HG02588 (cell line): ENCODE measurements at regions not wholly inside any gene's neighbourhood (a gene's known extent, or its start where the extent isn't known, plus 50 kb on each side); places are given as distances from the start of the nearest gene placed in this dataset.

ENCODE experiments used
- ATAC-seq: cut with Tn5 transposase; IDR thresholded peaks from one replicate; pipeline ENCODE4 v1.9.1; 2021; ENCODE audit warnings: mild to moderate bottlenecking, moderate library complexity; ENCODE audit not compliant: unreplicated experiment

DNA sequence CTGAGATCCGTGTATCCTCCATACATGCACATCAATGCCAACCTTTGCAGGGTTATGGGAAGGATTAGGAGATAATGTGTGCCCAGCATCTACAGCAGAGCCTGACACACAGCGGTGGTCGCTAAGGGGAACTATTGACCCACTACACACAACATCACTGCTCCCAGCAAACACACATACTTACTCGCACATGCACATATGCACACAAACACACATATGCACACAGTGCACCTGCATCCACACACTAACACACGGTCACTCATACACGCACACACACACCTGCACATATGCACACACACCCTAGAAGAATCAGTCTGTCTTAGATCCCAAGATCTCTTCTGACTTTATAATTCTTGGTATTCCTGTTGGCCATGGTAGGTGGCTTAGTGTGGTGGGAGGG lies 118.3 kb downstream of the GYPC start:
- ATAC-seq: no peak

DNA sequence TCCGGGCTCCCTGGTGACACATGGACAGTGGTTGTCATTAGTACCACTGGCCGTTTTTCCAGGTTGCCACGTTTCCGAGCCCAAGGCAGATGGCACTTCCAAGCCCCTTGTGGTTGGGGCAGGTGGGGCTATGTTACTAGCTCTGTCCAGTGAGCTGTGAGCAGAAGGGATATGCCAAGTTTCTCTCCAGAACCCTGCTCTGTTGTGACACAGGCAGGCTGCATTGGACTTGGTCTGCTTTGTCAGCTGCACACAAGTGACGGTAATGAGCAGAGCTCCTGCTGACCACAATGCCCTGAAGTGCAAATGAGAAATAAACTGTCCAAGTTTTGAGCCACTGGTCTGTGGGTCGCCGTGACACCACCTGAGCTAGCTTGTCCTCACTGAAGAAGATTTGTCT lies 118.8 kb downstream of the GYPC start:
- no peak for ATAC-seq

GRCh38 chr2:126775300-126775985 lies 119.5 kb downstream of the GYPC start:
- no peak for ATAC-seq

- ATAC-seq: no peak
These were observed 120.3 kb downstream of the GYPC start for GRCh38 chr2:126776255-126776654.

- ATAC-seq: peak; percentile 85
These were observed 121.0 kb downstream of the GYPC start for GRCh38 chr2:126776692-126777619.

- ATAC-seq: peak; percentile 6
These were observed 121.1 kb upstream of the TEX51 start for GRCh38 chr2:126777620-126777978.

DNA sequence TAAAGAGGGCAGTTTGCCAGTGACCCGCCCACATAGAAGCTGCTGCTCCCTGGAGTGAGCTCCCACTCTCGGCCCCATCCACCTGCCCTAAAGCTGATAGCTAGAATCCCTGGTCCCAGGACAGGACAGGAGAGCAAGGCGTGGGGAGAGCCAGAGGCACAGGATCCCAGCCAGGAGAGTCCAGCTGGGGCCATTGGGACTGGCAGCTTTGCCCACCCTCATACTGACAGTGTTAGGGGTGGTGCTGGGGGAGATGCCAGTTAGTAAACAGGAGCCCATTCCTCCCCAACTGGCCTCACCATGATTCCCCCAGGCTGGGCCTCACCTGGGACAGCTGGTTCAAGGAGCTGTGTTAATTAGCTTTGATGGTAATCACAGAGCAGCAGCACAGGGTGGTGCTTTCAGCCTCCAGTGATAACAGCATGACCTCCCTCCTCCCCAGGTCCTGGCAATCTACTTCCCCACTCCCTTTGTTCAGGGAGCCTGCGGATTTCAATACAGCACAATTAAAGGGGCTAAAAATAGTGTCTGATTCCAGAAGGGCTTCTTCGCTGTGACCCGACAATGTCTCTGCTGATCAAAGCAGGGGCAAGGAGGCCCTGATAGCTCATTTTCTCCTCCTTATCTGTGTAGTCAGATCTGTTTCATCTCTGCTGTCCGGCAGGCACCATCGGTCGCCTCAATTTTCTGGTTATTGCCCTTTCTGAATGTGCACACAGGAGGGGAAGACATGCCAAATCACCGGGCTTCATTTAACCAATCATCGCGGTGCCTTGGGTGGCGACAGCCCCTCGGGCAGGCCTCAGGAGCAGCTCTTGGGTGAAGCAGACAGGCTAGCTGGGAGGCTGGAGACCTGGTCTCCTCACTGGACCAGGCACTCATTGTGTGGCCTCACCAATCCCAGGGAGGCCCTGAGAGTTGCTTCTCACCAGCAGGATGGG lies 119.9 kb upstream of the TEX51 start:
- ATAC-seq: no peak

- ATAC-seq: no peak
These were observed 117.5 kb upstream of the TEX51 start for GRCh38 chr2:126781206-126781605.

DNA sequence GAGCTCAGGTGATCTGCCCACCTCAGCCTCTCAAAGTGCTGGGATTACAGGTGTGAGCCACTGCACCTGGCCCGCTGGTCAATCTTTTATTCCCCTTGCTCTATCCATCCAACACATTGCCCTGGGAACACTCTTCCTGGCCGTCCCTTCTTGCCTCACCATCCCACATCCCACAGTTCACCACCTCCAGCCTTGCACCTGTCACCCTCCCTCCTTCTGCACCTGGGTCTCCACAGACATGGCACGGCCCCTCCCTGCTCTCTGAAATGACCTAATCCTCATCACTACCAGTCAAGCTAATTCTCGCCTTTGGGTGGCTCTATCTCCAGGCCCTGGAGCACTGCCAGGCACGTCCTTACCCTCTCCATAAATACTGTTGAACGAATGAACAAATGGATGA lies 116.9 kb upstream of the TEX51 start:
- no peak for ATAC-seq

DNA sequence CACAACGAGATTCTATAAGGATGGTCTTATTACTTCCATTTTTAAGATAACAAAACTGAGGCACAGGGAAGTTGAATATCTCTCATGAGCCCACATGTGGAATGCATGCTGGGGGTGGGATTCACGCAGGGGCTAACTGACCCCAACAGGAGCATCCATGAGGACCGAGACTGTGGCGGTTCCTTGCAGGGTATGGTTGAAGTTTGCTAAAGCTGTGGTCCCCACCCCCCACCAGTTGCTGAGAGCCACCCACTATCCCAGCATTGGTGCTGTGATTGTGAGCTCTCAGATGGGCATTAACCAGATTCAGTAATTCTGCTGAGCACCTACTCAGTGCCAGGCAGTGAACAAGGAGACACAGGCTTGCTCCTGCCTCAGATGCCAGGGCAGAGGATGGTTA lies 116.0 kb upstream of the TEX51 start:
- ATAC-seq: no peak

DNA sequence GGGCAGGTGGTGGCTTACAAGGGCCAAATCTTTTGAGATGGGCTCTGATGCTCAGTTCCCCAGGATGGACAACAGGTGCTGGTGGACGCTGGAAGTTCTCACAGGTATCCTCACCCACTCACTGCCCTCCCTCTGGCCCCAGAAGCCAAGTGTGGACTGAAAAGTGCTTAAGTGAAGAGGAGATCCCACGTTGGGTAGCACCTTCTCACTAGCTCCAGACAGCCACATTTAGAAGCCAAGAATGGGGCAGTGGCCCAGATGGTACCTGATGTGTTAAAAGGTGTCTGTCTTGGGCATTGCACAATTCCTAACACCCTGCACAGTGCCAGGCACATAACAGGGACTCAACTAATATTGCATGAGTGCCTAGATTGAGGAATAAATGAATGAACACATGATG lies 115.3 kb upstream of the TEX51 start:
- ATAC-seq: no peak

DNA sequence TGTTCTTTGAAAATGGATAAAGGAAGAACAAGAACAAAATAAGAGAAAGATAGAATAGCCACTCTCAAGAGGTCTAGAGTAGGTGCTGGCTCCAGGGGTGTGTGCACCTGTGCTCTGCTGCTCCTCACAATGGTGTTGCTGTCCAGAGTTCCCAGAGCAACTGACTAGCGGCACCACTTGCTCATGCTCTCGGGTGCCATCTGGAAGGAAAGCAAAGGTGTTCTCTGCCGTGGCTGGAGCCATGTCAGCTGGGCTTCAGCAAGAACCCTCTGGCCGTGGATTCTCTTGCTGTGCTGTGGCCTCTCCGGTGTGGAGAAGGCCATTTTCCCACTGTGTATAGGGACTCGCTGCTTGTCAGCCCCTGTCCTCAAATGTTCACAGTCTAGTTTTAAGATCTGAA lies 114.6 kb upstream of the TEX51 start:
- no peak for ATAC-seq

DNA sequence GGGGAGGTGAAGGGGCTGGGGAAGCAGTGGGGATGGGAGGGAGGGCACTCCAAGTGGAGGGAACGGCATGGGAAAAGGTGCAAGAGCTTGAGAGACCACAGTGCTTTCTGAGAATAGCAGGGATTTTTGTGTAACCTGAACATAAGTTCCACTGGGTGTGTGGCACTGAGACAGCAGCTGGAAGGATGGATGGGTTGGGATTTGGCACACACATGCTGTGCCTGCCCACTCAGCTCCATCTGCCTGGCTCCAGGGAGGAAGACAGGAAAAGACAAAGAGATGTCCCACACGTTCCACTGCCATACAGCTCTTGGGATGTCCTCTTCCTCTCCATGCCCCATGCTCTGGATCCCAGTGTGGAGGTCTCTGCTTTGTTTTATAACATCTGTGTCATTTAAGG lies 114.1 kb upstream of the TEX51 start:
- ATAC-seq: no peak

DNA sequence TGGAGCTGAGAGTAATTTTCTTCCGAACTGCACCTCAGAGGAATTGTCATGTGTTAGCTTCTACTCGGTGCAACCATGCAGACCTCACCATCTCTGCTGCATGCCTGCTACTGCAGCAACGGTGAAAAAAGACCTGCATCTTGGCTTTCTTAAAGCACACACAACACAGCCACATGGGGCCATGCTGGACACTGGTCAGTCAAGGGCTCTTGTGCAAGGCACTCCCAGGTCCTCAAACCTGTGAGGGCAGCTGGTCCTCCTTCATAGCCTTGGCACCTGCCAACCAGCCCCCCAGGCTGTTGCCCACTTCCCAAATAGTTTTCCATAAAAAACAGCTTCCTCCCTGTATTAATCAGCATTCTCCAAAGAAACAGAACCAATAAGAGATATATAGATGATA lies 113.5 kb upstream of the TEX51 start:
- no peak for ATAC-seq

- no peak for ATAC-seq
These were observed 112.8 kb upstream of the TEX51 start for GRCh38 chr2:126785862-126786261.

GRCh38 chr2:126786765-126787164 lies 111.9 kb upstream of the TEX51 start:
- no peak for ATAC-seq

DNA sequence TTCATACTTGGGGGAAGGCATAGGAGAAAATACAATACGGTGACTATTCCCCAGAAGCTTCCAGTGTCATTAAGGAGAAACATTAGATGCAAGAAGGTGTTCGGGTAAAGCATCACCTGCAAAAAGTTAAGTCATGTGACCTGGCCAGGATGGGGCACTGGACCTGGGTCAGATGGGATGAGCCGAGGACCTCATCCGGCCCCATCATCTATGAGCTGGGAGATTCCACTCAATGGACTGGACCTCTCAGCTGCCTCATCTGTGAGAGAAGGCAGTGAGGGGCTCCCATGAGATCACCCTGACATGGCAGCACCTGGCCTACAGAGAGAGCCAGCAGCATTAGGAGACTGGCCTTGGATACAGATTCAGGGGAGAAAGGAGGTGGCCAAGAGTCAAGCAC lies 111.4 kb upstream of the TEX51 start:
- ATAC-seq: no peak

DNA sequence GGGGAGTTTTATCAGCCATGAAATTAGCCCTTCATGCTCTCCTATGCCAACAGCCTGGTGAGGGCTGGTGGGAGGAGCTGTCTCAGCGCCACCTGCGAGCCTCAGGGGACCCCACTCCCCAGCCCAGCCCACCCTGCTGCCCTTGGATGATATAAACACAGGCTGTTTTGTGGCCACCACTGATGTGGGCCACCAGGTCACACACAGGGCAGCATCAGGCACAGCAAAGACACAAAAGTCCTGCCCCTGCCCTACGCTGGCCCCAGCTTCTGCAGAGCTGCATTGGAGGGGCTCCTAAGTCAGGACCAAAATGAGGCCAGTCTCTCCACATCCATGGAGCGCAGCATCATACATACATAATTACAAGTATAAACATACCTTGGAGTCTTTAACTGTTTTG lies 110.6 kb upstream of the TEX51 start:
- ATAC-seq: no peak

GRCh38 chr2:126788652-126789051 lies 110.0 kb upstream of the TEX51 start:
- ATAC-seq: no peak

DNA sequence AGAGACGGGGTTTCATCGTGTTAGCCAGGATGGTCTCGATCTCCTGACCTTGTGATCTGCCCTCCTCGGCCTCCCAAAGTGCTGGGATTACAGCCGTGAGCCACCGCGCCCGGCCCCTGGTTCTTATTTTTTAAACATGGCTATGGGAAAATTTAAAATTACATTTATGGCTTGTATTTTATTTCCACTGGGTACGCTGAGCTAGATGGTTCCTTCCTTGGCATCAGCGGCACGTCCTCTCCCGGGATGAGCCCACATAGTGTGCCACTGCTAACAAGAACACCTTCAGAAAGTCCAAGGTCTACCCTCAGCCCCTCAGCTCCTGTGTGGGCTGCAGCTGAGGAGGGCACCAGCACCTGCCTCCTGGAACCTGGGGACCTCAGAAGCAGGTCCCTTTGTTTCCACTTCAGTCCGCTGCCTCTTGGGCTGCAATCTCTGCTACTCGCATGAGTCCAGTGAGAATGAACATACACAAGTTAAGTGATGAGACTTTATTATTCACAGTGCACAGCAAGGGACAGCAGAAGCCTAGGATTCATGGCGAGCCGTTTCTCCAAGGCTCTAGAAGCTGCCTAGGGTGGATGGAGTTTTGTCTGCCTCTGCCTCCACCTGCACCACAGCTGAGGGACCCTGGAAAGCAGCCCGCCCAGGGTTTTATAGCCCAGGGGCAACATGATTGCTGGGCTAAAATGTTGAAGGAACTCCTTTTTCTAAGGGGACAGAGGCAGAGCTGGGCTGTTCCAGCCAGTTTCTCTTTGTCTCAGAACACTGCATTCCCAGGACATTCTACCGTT lies 107.5 kb upstream of the TEX51 start:
- ATAC-seq: no peak

DNA sequence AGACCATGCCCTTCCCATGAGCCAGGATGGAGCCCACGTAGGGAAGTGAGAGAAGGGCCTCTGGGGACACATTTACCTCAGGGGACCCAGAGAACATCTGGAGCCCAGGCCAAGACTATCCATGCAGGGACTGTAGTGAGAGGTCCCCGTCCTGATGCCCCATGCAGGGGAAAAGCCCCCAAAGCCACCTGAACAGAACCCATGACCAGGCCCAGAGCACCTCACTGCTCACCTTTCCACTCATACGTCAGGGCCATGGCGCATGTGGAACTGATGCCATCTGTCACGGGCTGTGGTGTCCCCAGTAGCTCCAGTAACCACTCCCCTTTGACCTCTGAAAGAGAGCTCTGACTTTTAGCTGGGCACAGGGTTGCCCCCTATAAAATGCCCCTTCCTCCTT lies 106.5 kb upstream of the TEX51 start:
- no peak for ATAC-seq
